Activated CD4-positive, alpha-beta T cell treated with anti-CD3 and anti-CD28 coated beads for 36 hours (primary cell): ENCODE measurements at regions not wholly inside any gene's neighbourhood (a gene's known extent, or its start where the extent isn't known, plus 50 kb on each side); places are given as distances from the start of the nearest gene placed in this dataset.
"Not testable (repeated sequence)": the region's sequence is repeated elsewhere in the genome, so short reads cannot be mapped to it uniquely, and the experiment has no call there.

Experiments
- ATAC-seq: fragments of 200-7000 bp; cut with Tn5 transposase; one replicate; pipeline ENCODE4 v1.10.0; 2021; ENCODE audit warnings: mild to moderate bottlenecking, moderate library complexity
- CTCF ChIA-PET: fragments of 350-600 bp; sonication (Branson Sonifier 250); formaldehyde crosslinking; loops from one replicate; lab custom pipeline; 2021; ENCODE audit warnings: antibody characterized with exemption; lab: Charles Lee
- POLR2A ChIA-PET: fragments of 350-600 bp; sonication (Branson Sonifier 250); formaldehyde crosslinking; loops from one replicate; lab custom pipeline; 2021; ENCODE audit warnings: antibody characterized with exemption, inconsistent platforms; lab: Charles Lee
- DNase-seq: peaks from one replicate; pipeline ENCODE4 v3.0.0-alpha.2; 2020
- H3K27ac Mint-ChIP-seq: one replicate; pipeline ENCODE4 v1.8.0; 2021; ENCODE audit warnings: mixed read lengths
- H3K27me3 Mint-ChIP-seq: one replicate; pipeline ENCODE4 v1.8.0; 2021; ENCODE audit warnings: mixed read lengths
- H3K36me3 Mint-ChIP-seq: one replicate; pipeline ENCODE4 v1.8.0; 2021; ENCODE audit warnings: low read depth, mixed read lengths
- H3K4me1 Mint-ChIP-seq: one replicate; pipeline ENCODE4 v1.8.0; 2021; ENCODE audit warnings: mixed read lengths
- H3K4me3 Mint-ChIP-seq: one replicate; pipeline ENCODE4 v1.8.0; 2021; ENCODE audit warnings: mild to moderate bottlenecking, moderate library complexity, mixed read lengths
- H3K9me3 Mint-ChIP-seq: one replicate; pipeline ENCODE4 v1.8.0; 2021; ENCODE audit warnings: low read depth, mixed read lengths
- intact Hi-C, 2 experiments: fragments of 100-400 bp; cut with DNase I in 1 of 2; cut with micrococcal nuclease in 1 of 2; formaldehyde crosslinking; loops; one replicate each; pipeline versions ENCODE4 v1.14.2 to v1.15.1; 2022 to 2024; cut with DNase I, micrococcal nuclease

DNA sequence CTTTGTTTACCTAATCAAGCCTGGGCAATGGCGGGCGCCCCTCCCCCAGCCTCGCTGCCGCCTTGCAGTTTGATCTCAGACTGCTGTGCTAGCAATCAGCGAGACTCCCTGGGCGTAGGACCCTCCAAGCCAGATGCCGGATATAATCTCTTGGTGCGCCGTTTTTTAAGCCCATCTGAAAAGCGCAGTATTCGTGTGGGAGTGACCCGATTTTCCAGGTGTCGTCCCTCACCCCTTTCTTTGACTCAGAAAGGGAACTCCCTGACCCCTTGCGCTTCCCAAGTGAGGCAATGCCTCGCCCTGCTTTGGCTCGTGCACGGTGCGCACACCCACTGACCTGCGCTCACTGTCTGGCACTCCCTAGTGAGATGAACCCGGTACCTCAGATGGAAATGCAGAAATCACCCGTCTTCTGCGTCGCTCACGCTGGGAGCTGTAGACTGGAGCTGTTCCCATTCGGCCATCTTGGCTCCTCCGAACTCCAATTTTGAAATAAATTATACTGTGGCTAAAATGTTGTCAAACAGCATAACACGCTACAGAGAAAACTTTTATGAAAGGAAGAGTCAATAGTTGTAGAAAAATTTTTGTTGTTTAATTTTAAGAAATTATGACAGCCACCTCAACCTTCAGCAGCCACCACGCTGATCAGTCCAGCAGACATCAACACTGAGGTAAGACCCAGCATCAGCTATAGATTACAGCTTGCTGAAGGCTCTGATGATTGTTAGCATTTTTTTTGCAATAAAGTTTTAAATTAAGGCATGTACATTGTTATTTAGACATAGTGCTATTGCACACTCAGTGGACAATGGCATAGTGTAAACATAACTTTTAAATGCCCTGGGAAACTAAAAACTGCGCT, 384.7 kb upstream of the DEPDC1 start:
- intact Hi-C loops, H3K27me3 Mint-ChIP-seq, ATAC-seq, H3K9me3 Mint-ChIP-seq, CTCF ChIA-PET, H3K4me3 Mint-ChIP-seq, DNase-seq, H3K4me1 Mint-ChIP-seq, POLR2A ChIA-PET, H3K36me3 Mint-ChIP-seq, H3K27ac Mint-ChIP-seq: not testable (repeated sequence)

GRCh38 chr1:68889471-68889870, 392.6 kb upstream of the DEPDC1 start:
- Mint-ChIP-seq H3K9me3 (peaks cover 2% of the 10 kb centered on the region), H3K27me3 (no peaks in the 10 kb centered on the region), H3K27ac (no peak overlapping the region), H3K36me3 (no peaks in the 10 kb centered on the region), H3K4me3 (no peak overlapping the region), H3K4me1 (no peaks in the 10 kb centered on the region)
- ATAC-seq = no peak
- DNase-seq = no peak
- intact Hi-C loops = no loop called here
- ChIA-PET CTCF (no interaction called here), POLR2A (no interaction called here)

GRCh38 chr1:68890736-68891135, 393.9 kb upstream of the DEPDC1 start:
- intact Hi-C loops = no loop called here
- no peaks in the 10 kb centered on the region for H3K36me3 Mint-ChIP-seq
- no peak overlapping the region for H3K4me3 Mint-ChIP-seq
- no peak for DNase-seq
- H3K27ac Mint-ChIP-seq = no peak overlapping the region
- ATAC-seq = no peak
- CTCF ChIA-PET = no interaction called here
- peaks cover 2% of the 10 kb centered on the region for H3K9me3 Mint-ChIP-seq
- POLR2A ChIA-PET = no interaction called here
- no peaks in the 10 kb centered on the region for H3K4me1 Mint-ChIP-seq
- H3K27me3 Mint-ChIP-seq = no peaks in the 10 kb centered on the region

GRCh38 chr1:68904477-68904876, 407.6 kb upstream of the DEPDC1 start:
- ATAC-seq = no peak
- Mint-ChIP-seq H3K4me3 (no peak overlapping the region), H3K27me3 (no peaks in the 10 kb centered on the region), H3K36me3 (no peaks in the 10 kb centered on the region), H3K27ac (no peak overlapping the region), H3K9me3 (peaks cover 12% of the 10 kb centered on the region), H3K4me1 (no peaks in the 10 kb centered on the region)
- ChIA-PET POLR2A (no interaction called here), CTCF (no interaction called here)
- DNase-seq = no peak
- intact Hi-C loops = no loop called here

DNA sequence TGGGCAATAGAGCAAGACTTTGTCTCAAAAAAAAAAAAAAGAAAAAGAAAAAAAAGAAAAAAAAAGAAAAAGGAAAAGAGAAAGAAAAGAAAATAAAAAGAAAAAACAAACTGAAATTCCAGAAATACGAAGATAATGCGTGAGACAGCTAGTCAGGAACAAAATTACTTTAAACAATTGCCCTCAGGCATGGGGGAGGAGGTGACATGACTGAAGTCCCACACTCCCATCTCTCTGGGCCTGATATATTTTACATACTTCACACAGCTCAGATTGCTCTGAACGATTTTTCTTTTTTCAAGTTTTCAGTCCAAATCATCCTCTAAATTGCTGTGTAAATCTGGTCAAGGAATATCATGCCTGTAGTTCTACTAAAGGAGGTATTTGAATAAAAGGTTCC, 409.5 kb upstream of the DEPDC1 start:
- intact Hi-C loops = no loop called here
- no peaks in the 10 kb centered on the region for H3K4me1 Mint-ChIP-seq
- no peaks in the 10 kb centered on the region for H3K27me3 Mint-ChIP-seq
- ATAC-seq = no peak
- CTCF ChIA-PET = no interaction called here
- no peak for DNase-seq
- no peak overlapping the region for H3K27ac Mint-ChIP-seq
- POLR2A ChIA-PET = no interaction called here
- no peak overlapping the region for H3K4me3 Mint-ChIP-seq
- H3K9me3 Mint-ChIP-seq = peaks cover 18% of the 10 kb centered on the region
- no peaks in the 10 kb centered on the region for H3K36me3 Mint-ChIP-seq

DNA sequence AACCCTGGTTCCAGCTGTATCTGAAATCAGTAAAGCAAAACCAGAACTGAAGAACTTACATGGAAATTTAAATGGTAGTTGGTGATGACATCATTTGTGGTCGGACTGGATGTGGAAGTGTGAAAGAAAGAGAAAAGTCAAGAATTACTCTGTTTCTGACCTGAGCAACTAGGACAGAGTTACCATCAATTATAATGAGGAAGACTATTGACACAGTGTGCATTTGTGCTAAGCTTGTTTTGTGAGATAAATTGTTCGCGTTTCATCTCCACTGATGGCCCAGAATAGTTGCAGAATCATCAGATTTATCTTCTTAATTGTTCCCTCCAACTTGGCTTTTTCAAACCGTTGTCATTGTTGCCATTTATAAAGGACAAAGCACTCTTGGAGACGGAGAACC, 410.6 kb upstream of the DEPDC1 start:
- no peaks in the 10 kb centered on the region for H3K27me3 Mint-ChIP-seq

DNA sequence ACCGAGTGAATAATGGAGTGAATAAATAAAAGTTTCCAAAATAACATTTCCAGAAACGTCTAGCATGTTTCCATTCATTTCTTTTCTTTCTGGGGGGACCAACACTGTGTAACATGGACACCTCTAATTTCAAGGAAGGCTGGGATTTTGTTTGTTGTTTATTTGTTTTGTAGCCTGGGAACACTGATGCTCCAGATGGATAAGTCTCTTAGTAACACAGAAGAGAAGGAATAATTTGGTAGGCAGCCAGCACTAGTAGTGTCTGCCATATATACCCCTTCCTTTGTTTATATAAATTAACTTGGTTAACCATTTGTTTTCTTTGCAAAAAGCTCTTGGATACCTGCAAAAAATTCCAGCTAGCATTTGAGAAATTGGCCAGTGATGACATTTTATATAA, 411.4 kb upstream of the DEPDC1 start:
- ChIA-PET CTCF (no interaction called here), POLR2A (no interaction called here)
- intact Hi-C loops = no loop called here
- Mint-ChIP-seq H3K4me3 (no peak overlapping the region), H3K9me3 (peaks cover 16% of the 10 kb centered on the region), H3K27ac (no peak overlapping the region), H3K27me3 (no peaks in the 10 kb centered on the region), H3K36me3 (no peaks in the 10 kb centered on the region), H3K4me1 (no peaks in the 10 kb centered on the region)
- ATAC-seq = no peak
- no peak for DNase-seq

More for the DNA sequence above, 410.6 kb upstream of the DEPDC1 start:
- CTCF ChIA-PET = no interaction called here
- Mint-ChIP-seq H3K4me1 (no peaks in the 10 kb centered on the region), H3K36me3 (no peaks in the 10 kb centered on the region), H3K9me3 (peaks cover 16% of the 10 kb centered on the region), H3K4me3 (no peak overlapping the region), H3K27ac (no peak overlapping the region)
- intact Hi-C loops = no loop called here
- ATAC-seq (no peak), DNase-seq (no peak)
- POLR2A ChIA-PET = no interaction called here

DNA sequence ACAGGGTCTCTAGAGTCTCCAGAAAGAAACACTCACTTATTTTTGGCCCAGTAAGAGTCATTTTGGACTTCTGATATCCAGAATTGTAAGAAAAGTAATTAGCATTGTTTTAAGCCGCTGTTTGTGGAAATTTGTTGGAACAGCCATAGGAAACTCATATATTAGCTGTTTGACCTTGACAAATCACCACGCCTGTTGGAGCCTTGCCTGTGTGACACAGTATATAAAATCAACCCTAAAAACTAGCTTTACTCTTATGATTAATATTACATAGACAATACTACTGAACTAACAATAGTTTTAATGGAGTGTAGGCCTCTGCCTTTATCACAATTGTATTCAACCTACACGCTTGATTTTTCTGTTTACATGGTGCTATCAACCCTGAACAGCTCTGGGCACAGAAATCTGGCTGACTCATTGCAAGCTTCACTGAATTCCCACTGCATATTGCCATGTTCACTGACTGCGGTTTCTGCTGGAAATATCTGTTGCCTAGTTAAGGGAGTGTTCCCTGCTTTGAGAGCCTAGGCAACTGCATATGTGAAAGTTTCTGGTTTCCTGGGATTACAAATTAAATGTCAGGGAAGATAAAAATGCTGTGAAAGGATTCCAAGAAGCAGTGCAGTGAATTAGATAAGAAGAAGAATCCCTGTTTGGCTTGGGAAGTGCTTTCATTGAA, 419.5 kb upstream of the DEPDC1 start:
- Mint-ChIP-seq H3K4me1 (no peaks in the 10 kb centered on the region), H3K27me3 (no peaks in the 10 kb centered on the region), H3K4me3 (no peak overlapping the region), H3K27ac (no peak overlapping the region), H3K36me3 (no peaks in the 10 kb centered on the region), H3K9me3 (peaks cover 4% of the 10 kb centered on the region)
- intact Hi-C loops = no loop called here
- ATAC-seq (no peak), DNase-seq (no peak)
- ChIA-PET CTCF (no interaction called here), POLR2A (no interaction called here)

DNA sequence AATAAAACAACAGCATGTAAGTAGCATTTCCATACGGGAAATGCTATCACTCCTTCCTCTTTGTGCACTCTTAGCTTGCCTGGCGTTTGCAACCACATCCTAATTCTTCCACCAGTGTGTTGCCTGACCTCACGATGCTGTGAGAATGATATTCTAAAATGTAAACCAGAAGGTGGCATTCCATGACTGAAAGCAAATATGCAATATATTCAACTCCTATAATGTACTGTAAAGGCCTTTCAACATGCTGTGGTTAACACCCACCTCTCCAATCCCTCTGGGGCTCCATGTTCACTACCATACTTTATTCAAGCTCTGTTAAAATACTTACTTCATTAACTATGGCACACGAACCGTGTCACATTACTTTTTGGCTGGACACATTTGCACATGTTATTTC, 420.6 kb upstream of the DEPDC1 start:
- Mint-ChIP-seq H3K27ac (no peak overlapping the region), H3K9me3 (peaks cover 4% of the 10 kb centered on the region), H3K4me3 (no peak overlapping the region), H3K4me1 (no peaks in the 10 kb centered on the region), H3K36me3 (no peaks in the 10 kb centered on the region), H3K27me3 (no peaks in the 10 kb centered on the region)
- DNase-seq = no peak
- ATAC-seq = no peak
- CTCF ChIA-PET = no interaction called here
- intact Hi-C loops = no loop called here
- POLR2A ChIA-PET = no interaction called here

DNA sequence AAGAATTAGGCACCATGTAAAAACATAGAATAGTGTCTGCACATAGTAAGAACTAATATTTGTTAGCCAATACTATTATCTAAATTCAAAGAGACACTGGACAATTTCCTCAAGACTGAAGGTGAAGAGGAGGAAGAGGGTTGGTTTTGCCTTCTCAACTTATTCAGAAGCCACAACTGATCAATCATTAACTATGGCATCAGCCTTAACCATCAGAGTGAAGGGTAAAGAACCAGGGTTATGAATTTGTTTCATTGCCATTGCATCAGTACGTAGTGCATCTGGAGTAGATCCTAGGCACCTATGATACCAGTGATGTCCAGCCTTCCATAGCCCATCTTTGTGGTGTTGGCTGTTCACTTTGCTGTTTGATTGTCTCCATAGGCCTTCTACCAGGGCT, 421.7 kb upstream of the DEPDC1 start:
- intact Hi-C loops = no loop called here
- ChIA-PET POLR2A (no interaction called here), CTCF (no interaction called here)
- DNase-seq (no peak), ATAC-seq (no peak)
- Mint-ChIP-seq H3K4me3 (no peak overlapping the region), H3K9me3 (peaks cover 4% of the 10 kb centered on the region), H3K27ac (no peak overlapping the region), H3K4me1 (no peaks in the 10 kb centered on the region), H3K36me3 (no peaks in the 10 kb centered on the region), H3K27me3 (no peaks in the 10 kb centered on the region)

- peaks cover 4% of the 10 kb centered on the region for H3K9me3 Mint-ChIP-seq
- ATAC-seq (no peak), DNase-seq (no peak)
- no peak overlapping the region for H3K27ac Mint-ChIP-seq
- ChIA-PET POLR2A (no interaction called here), CTCF (no interaction called here)
- H3K36me3 Mint-ChIP-seq = no peaks in the 10 kb centered on the region
- no peak overlapping the region for H3K4me3 Mint-ChIP-seq
- no peaks in the 10 kb centered on the region for H3K4me1 Mint-ChIP-seq
- no peaks in the 10 kb centered on the region for H3K27me3 Mint-ChIP-seq
- intact Hi-C loops = no loop called here
Observed at GRCh38 chr1:68919075-68919474, 422.2 kb upstream of the DEPDC1 start.

GRCh38 chr1:68923475-68924088, 426.7 kb upstream of the DEPDC1 start:
- H3K27me3 Mint-ChIP-seq, H3K4me1 Mint-ChIP-seq, H3K27ac Mint-ChIP-seq, POLR2A ChIA-PET, H3K9me3 Mint-ChIP-seq, DNase-seq, intact Hi-C loops, H3K36me3 Mint-ChIP-seq, ATAC-seq, H3K4me3 Mint-ChIP-seq: not testable (repeated sequence)
- CTCF ChIA-PET = interaction anchor here (0.6 kb wide), 1 partner anchor 1860 kb away, joined by 3 read pairs; no protein-coding TSS in a partner anchor
